ENCODE measurements at regions not wholly inside any gene's neighbourhood (a gene's known extent, or its start where the extent isn't known, plus 50 kb on each side); places are given as distances from the start of the nearest gene placed in this dataset.

DNA sequence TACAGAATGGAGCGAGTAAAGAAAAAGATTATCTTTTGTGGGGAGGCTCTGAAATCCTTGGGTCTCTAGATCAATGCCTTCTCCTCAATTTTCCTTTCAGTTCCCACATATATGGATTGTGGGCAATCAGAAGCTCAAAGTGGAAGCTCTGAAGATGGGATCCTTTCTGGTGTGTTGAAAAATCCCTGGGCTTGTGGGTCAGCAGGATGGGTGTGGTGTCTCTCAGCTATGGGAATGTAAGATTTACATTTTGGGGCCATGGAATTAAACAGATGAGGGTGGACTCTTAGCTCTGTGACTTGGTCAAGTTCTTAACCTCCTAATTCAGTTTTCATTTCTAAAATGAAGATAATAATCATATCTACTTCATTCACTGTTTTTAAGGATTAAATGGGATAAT is 231.9 kb upstream of the CA10 start:
- TF ChIP-seq, protein P1, sequence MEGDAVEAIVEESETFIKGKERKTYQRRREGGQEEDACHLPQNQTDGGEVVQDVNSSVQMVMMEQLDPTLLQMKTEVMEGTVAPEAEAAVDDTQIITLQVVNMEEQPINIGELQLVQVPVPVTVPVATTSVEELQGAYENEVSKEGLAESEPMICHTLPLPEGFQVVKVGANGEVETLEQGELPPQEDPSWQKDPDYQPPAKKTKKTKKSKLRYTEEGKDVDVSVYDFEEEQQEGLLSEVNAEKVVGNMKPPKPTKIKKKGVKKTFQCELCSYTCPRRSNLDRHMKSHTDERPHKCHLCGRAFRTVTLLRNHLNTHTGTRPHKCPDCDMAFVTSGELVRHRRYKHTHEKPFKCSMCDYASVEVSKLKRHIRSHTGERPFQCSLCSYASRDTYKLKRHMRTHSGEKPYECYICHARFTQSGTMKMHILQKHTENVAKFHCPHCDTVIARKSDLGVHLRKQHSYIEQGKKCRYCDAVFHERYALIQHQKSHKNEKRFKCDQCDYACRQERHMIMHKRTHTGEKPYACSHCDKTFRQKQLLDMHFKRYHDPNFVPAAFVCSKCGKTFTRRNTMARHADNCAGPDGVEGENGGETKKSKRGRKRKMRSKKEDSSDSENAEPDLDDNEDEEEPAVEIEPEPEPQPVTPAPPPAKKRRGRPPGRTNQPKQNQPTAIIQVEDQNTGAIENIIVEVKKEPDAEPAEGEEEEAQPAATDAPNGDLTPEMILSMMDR (conservative IDR thresholded peaks at IDR 0.05; ENCODE audit: low read depth, low read length): no peak
- TF ChIP-seq POLR2A (IDR thresholded peaks at IDR 0.05; ENCODE audit: low read depth, low read length) (no peak), RAD21 (IDR thresholded peaks at IDR 0.05; ENCODE audit: low read length) (no peak), MAZ (IDR thresholded peaks at IDR 0.05; ENCODE audit: borderline replicate concordance, low read depth, low read length) (no peak), NFE2L2 (IDR thresholded peaks at IDR 0.05; ENCODE audit: low read depth, low read length) (no peak), MAFK (IDR thresholded peaks at IDR 0.05; ENCODE audit: low read depth, low read length) (no peak), FOS (IDR thresholded peaks at IDR 0.05; ENCODE audit: low read depth, low read length) (no peak), BHLHE40 (IDR thresholded peaks at IDR 0.05; ENCODE audit: low read depth, low read length) (no peak)
- TF ChIP-seq, protein P2, sequence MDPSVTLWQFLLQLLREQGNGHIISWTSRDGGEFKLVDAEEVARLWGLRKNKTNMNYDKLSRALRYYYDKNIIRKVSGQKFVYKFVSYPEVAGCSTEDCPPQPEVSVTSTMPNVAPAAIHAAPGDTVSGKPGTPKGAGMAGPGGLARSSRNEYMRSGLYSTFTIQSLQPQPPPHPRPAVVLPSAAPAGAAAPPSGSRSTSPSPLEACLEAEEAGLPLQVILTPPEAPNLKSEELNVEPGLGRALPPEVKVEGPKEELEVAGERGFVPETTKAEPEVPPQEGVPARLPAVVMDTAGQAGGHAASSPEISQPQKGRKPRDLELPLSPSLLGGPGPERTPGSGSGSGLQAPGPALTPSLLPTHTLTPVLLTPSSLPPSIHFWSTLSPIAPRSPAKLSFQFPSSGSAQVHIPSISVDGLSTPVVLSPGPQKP (IDR thresholded peaks at IDR 0.05; ENCODE audit: borderline replicate concordance, low read depth, low read length): no peak
- TF ChIP-seq, protein P3, sequence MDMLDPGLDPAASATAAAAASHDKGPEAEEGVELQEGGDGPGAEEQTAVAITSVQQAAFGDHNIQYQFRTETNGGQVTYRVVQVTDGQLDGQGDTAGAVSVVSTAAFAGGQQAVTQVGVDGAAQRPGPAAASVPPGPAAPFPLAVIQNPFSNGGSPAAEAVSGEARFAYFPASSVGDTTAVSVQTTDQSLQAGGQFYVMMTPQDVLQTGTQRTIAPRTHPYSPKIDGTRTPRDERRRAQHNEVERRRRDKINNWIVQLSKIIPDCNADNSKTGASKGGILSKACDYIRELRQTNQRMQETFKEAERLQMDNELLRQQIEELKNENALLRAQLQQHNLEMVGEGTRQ (IDR thresholded peaks at IDR 0.05; ENCODE audit: low read depth, low read length): no peak

All from IMR-90 (cell line).